Endodermal cell (in vitro differentiated cells): ENCODE measurements at regions not wholly inside any gene's neighbourhood (a gene's known extent, or its start where the extent isn't known, plus 50 kb on each side); places are given as distances from the start of the nearest gene placed in this dataset.

ENCODE experiments used
- DNase-seq: peaks from one replicate; pipeline ENCODE4 v3.0.0-alpha.2; 2017
- H3K27ac ChIP-seq: 2 replicates; pipeline ENCODE4 v1.5.1; 2013; ENCODE audit warnings: mild to moderate bottlenecking, low read depth, low read length, moderate library complexity
- H3K27me3 ChIP-seq: 2 replicates; pipeline ENCODE4 v1.6.1; 2013; ENCODE audit warnings: mild to moderate bottlenecking, low read length, moderate library complexity; ENCODE audit not compliant: insufficient read depth, control insufficient read depth, poor library complexity, severe bottlenecking
- H3K36me3 ChIP-seq: 2 replicates; pipeline ENCODE4 v1.7.0; 2013; ENCODE audit warnings: mild to moderate bottlenecking, low read length, moderate library complexity; ENCODE audit not compliant: control insufficient read depth, insufficient read depth
- H3K4me1 ChIP-seq: one replicate; pipeline ENCODE4 v1.7.0; 2013; ENCODE audit warnings: low read length; ENCODE audit not compliant: control insufficient read depth, insufficient read depth
- H3K4me3 ChIP-seq: 2 replicates; pipeline ENCODE4 v1.5.1; 2013; ENCODE audit warnings: mild to moderate bottlenecking, low read length, moderate library complexity
- H3K9ac ChIP-seq: 2 replicates; pipeline ENCODE4 v1.6.1; 2013; ENCODE audit warnings: mild to moderate bottlenecking, low read length, moderate library complexity; ENCODE audit not compliant: poor library complexity, severe bottlenecking; ENCODE audit errors: extremely low read depth
- H3K9me3 ChIP-seq: 2 replicates; pipeline ENCODE4 v1.6.1; 2013; ENCODE audit warnings: mild to moderate bottlenecking, low read length, moderate library complexity; ENCODE audit not compliant: control insufficient read depth
- H3K27ac Mint-ChIP-seq: 2 replicates; pipeline ENCODE4 v1.8.0; 2020; ENCODE audit warnings: mixed read lengths
- H3K27me3 Mint-ChIP-seq: 2 replicates; pipeline ENCODE4 v1.8.0; 2021; ENCODE audit warnings: mild to moderate bottlenecking, mixed read lengths; ENCODE audit not compliant: insufficient read depth
- H3K36me3 Mint-ChIP-seq: 2 replicates; pipeline ENCODE4 v1.8.0; 2020; ENCODE audit warnings: low read depth, mixed read lengths
- H3K4me1 Mint-ChIP-seq: 2 replicates; pipeline ENCODE4 v1.8.0; 2020; ENCODE audit warnings: mixed read lengths
- H3K4me3 Mint-ChIP-seq: 2 replicates; pipeline ENCODE4 v1.8.0; 2020; ENCODE audit warnings: mild to moderate bottlenecking, moderate library complexity, mixed read lengths
- H3K9me3 Mint-ChIP-seq: 2 replicates; pipeline ENCODE4 v1.8.0; 2020; ENCODE audit warnings: mild to moderate bottlenecking, mixed read lengths
- CTCF ChIP-seq: fragments of 200-600 bp; sonication (generic); conservative IDR thresholded peaks from 2 replicates; pipeline ENCODE4 v1.5.0; 2021; ENCODE audit warnings: antibody characterized with exemption, mild to moderate bottlenecking
- WGBS, 2 experiments: methylation state at CpG; one replicate each; pipeline versions ENCODE4 v1.1.5 to v1.1.7; 2013; ENCODE audit warnings: missing lambda C conversion rate in 2 of 2, mixed read lengths in 1 of 2; ENCODE audit not compliant: insufficient coverage in 1 of 2, insufficient read length in 1 of 2; 5-methylcytosine and 5-hydroxymethylcytosine counted together

- H3K4me1 Mint-ChIP-seq, result no peaks in the 10 kb centered on the region
- Histone ChIP-seq H3K27me3 (no peaks in the 10 kb centered on the region), H3K9me3 (no peaks in the 10 kb centered on the region), H3K27ac (no peak overlapping the region), H3K36me3 (no peaks in the 10 kb centered on the region), H3K4me3 (no peak overlapping the region), H3K4me1 (no peaks in the 10 kb centered on the region), H3K9ac (no peak overlapping the region)
- no peak for DNase-seq
- H3K4me3 Mint-ChIP-seq, result no peak overlapping the region
- no peaks in the 10 kb centered on the region for H3K27me3 Mint-ChIP-seq
- H3K36me3 Mint-ChIP-seq, result no peaks in the 10 kb centered on the region
- no peak overlapping the region for H3K27ac Mint-ChIP-seq
- H3K9me3 Mint-ChIP-seq, result no peaks in the 10 kb centered on the region
- TF ChIP-seq CTCF, result no peak
These were observed 385.7 kb upstream of the EPHA5 start for GRCh38 chr4:66055999-66056398.

- 83 to 91% methylated on average over 1 to 2 of the region's 2 CpGs for WGBS, 2 experiments
- no peak for DNase-seq
- no peaks in the 10 kb centered on the region for H3K36me3 ChIP-seq
- H3K27me3 ChIP-seq, result no peaks in the 10 kb centered on the region
- no peak overlapping the region for H3K9ac ChIP-seq
- H3K36me3 Mint-ChIP-seq, result no peaks in the 10 kb centered on the region
- no peaks in the 10 kb centered on the region for H3K4me1 ChIP-seq
- H3K4me3 Mint-ChIP-seq, result no peak overlapping the region
- peaks cover 2% of the 10 kb centered on the region for H3K9me3 Mint-ChIP-seq
- peaks cover 3% of the 10 kb centered on the region for H3K4me1 Mint-ChIP-seq
- no peak overlapping the region for H3K27ac Mint-ChIP-seq
- no peak for TF ChIP-seq CTCF
- H3K4me3 ChIP-seq, result no peak overlapping the region
- H3K27ac ChIP-seq, result no peak overlapping the region
- no peaks in the 10 kb centered on the region for H3K9me3 ChIP-seq
- no peaks in the 10 kb centered on the region for H3K27me3 Mint-ChIP-seq
These were observed 382.1 kb upstream of the EPHA5 start for GRCh38 chr4:66052426-66052825.

- no peaks in the 10 kb centered on the region for H3K27me3 Mint-ChIP-seq
- Histone ChIP-seq H3K9me3 (no peaks in the 10 kb centered on the region), H3K4me1 (no peaks in the 10 kb centered on the region), H3K36me3 (no peaks in the 10 kb centered on the region), H3K9ac (no peak overlapping the region), H3K27me3 (no peaks in the 10 kb centered on the region), H3K4me3 (no peak overlapping the region), H3K27ac (no peak overlapping the region)
- H3K4me3 Mint-ChIP-seq, result no peak overlapping the region
- DNase-seq, result no peak
- TF ChIP-seq CTCF, result no peak
- no peak overlapping the region for H3K27ac Mint-ChIP-seq
- 86 to 88% methylated on average over 1 to 2 of the region's 2 CpGs for WGBS, 2 experiments
- H3K36me3 Mint-ChIP-seq, result no peaks in the 10 kb centered on the region
- H3K4me1 Mint-ChIP-seq, result peaks cover 3% of the 10 kb centered on the region
- peaks cover 2% of the 10 kb centered on the region for H3K9me3 Mint-ChIP-seq
These were observed 378.6 kb upstream of the EPHA5 start for GRCh38 chr4:66048861-66049260.
